AG10803 (cell line): ENCODE measurements at regions not wholly inside any gene's neighbourhood (a gene's known extent, or its start where the extent isn't known, plus 50 kb on each side); places are given as distances from the start of the nearest gene placed in this dataset.

Experiments
- DNase-seq: peaks from one replicate; pipeline ENCODE4 v3.0.0; 2010; ENCODE audit warnings: low read depth
- H3K4me3 ChIP-seq: 2 replicates; pipeline ENCODE4 v1.5.1; 2011; ENCODE audit warnings: mild to moderate bottlenecking, low read length, control low read depth
- CTCF ChIP-seq: conservative IDR thresholded peaks from 2 replicates; pipeline ENCODE4 v1.5.1; 2011; ENCODE audit warnings: mild to moderate bottlenecking, low read length, control low read depth, inconsistent platforms

- no peak for DNase-seq
- no peak overlapping the region for H3K4me3 ChIP-seq
- no peak for TF ChIP-seq CTCF
Observed at GRCh38 chr6:146989860-146990259, 214.4 kb upstream of the STXBP5 start.

- no peak for TF ChIP-seq CTCF
- DNase-seq: peak; percentile 75
- no peak overlapping the region for H3K4me3 ChIP-seq
Observed at GRCh38 chr6:146990284-146990683, 213.9 kb upstream of the STXBP5 start.

DNA sequence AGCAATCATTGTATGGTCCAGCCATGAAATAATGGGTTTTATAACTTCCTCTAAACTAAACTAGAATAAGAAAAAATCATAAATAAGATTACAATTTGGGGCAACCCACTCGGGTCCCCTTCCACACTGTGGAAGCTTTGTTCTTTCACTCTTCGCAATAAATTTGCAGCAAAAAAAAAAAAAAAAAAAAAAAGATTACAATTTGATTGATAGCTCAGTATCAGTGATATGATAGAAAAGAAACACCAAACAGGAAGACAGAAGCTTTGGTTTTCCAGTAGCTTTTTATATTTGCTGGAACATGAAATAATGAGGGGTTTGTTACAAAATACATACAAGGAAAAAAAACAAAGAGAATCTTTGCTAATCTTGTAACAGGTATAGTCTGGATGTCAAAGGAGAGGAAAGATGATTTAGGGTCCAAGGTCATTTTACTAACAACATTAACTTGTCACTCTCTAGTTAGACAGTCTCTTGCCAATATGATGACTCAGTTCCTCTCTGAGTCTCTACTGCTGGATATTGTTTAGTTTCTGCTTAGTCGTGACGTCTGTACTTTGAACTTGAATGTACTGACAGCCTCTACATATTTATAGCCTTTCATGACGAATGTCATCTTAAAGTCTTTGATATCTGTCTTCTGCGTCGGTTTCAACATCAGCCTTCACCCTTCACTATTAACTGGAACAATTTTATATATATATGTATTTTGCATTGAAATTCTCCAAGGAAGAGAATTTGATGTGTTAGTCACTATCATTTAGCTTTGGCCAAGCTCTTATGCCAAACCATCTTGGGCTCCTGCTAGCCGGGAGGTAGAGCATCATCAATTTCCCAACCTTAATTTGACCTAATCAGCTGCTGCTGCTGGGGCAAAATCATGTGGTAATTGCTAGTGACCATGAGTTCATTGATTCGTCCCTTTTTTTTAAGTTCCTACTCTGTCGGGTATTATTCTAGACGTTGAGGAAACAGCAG is 213.1 kb upstream of the STXBP5 start:
- TF ChIP-seq CTCF: no peak
- H3K4me3 ChIP-seq: no peak overlapping the region
- DNase-seq: peak; percentile 28

GRCh38 chr6:146997062-146997461 is 207.2 kb upstream of the STXBP5 start:
- DNase-seq: peak; percentile 47

DNA sequence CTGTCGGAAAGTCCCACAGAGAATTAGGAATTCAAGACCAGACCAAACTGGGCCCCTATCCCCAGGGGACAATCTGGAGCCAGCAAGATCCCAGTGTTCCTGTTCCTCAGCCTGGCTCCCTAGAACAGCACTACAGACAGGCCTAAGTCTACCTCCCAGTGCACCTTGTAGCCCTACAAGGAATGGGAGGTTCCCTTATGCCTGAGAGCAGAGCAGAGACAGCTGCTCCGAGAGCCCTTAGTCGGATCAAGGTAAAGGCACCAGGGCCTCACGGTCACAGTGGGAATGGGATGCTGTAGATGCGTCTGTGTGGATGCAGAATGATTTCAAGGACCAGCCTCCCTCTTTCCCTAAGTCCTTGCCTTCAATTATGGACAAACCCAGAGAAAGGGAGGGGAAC is 204.5 kb upstream of the STXBP5 start:
- no peak for DNase-seq
- TF ChIP-seq CTCF: no peak
- H3K4me3 ChIP-seq: no peak overlapping the region

More at GRCh38 chr6:146997062-146997461, 207.2 kb upstream of the STXBP5 start:
- TF ChIP-seq CTCF: no peak
- H3K4me3 ChIP-seq: no peak overlapping the region

DNA sequence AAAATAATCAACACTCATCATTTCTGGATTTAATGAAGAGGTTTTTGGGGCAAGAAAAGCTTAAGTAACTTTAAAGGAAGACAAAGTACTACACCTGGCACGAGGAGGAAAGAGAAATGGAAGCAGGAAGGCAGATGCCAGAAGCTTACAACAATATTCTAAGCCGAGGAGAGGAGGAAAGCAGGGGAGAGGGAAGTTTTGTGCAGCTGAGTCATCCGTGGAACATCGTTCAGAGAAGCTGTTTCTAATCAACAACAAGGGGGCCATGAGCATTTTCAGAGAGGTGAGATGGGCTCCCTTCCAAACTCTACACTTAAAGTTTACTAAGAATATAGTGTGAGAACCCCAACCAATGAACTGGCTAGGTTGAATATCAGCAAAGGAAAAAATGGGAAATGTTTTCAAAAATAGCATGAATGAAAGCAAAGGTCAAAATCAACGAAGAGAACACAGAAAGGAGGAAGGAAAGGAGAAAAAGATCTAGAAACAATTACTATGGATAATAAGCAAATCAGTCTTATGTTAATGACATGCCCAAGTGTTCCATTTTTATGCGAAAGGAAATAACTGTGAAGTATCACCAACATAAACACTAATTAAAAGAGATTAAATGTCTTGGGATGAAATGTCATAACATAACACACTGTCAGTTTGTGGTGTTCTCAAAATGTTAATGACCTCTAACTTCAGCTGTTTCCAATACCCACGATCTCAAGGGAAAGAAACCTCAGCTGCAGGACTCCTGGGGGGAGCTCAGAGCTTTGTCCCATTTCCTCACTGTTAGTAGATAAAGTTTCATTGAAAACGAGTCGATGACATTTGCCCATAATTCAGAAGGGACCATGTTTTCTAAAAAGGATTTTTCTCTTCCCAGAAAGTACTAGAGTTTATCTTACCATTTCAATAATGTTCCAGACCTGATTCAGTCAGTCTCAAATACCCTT is 203.4 kb upstream of the STXBP5 start:
- TF ChIP-seq CTCF: no peak
- peak; percentile 68 for DNase-seq
- H3K4me3 ChIP-seq: no peak overlapping the region; the same call in none of the 2 replicates
